22Rv1 (cell line): ENCODE measurements at regions not wholly inside any gene's neighbourhood (a gene's known extent, or its start where the extent isn't known, plus 50 kb on each side); places are given as distances from the start of the nearest gene placed in this dataset.

Experiments used
- H3K27ac ChIP-seq: fragments of 450-650 bp; 2 replicates; pipeline ENCODE4 v1.5.1; 2017
- CTCF ChIP-seq: fragments of 450-650 bp; IDR thresholded peaks from 2 replicates; pipeline ENCODE4 v1.5.1; 2017; ENCODE audit warnings: mild to moderate bottlenecking
- ZFX ChIP-seq: fragments of 450-650 bp; IDR thresholded peaks from 2 replicates; pipeline ENCODE4 v1.6.1; 2017; ENCODE audit warnings: antibody characterized with exemption, borderline replicate concordance

- TF ChIP-seq ZFX (no peak), CTCF (no peak)
- no peak overlapping the region for H3K27ac ChIP-seq
These were observed 127.8 kb upstream of the KCNJ16 start for GRCh38 chr17:69947027-69947759.

DNA sequence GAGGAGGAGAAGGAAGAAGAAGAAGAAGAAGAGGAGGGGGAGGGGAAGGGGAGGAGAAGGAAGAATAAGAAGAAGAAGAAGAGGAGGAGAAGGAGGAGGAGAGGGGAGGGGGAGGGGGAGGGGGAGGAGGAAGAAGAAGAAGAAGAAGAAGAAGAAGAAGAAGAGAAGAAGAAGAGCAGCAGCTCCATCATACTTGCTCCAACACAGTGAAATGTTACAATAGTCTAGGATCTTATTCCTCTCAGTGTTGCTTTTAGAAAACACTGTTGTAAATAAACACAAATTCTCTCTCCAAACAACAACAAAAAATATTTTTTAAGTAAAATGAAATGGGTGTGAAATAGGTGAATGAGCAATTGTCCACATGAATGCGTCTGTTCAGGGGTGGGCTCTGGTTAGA lies 126.6 kb upstream of the KCNJ16 start:
- TF ChIP-seq ZFX (no peak), CTCF (no peak)
- H3K27ac ChIP-seq: no peak overlapping the region

DNA sequence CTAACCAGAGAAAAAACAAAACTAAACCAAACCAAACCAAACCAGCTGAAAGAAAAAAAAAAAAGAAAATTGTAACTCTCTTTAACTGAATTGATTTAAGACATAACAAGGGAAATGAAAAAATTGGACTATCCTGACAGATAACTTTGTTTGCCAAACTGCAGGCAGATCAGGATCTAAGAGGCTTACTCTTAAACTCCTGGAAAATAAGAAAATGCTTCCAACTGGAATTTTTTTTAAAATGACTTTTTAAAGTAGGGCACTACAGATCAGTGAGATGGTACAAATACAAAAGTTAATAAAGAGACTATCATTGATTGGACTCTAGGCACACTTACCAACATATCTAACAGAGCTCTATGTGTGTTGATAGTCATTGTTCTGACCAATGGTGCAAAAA lies 125.5 kb upstream of the KCNJ16 start:
- H3K27ac ChIP-seq: no peak overlapping the region
- TF ChIP-seq CTCF (no peak), ZFX (no peak)

DNA sequence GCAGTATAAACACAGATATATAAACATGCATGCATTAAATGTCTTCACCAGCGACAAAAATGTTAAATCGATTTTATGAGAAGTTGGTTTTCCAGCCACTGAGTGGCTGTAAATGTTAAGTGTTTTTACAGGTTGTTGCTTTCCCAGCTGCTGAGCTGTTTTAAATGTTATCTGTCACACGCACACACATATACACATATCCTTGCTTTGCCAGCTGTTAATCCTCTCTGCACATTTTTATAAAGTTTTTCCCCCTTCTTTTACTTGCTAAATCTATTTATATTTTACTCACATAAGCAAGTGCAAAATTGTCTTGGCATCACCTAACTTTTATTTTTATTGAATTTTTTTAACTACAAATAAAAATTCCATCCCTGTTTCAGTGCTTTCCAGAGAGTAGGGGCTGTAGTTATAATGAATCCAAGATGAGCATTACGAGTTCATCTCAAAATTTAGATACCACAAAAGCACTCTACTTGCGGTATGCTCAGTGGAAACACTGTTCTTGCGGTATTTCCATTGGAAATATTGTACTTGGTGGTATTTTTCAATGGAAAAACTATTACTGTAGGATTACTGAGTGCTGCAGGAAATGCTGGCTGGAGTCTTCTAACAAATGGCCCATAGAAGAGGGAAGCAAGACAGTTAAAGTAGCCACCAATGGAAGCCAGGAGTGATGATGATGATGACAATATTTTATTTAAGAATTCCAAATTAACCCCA lies 124.9 kb upstream of the KCNJ16 start:
- TF ChIP-seq ZFX (no peak), CTCF (no peak)
- no peak overlapping the region for H3K27ac ChIP-seq

DNA sequence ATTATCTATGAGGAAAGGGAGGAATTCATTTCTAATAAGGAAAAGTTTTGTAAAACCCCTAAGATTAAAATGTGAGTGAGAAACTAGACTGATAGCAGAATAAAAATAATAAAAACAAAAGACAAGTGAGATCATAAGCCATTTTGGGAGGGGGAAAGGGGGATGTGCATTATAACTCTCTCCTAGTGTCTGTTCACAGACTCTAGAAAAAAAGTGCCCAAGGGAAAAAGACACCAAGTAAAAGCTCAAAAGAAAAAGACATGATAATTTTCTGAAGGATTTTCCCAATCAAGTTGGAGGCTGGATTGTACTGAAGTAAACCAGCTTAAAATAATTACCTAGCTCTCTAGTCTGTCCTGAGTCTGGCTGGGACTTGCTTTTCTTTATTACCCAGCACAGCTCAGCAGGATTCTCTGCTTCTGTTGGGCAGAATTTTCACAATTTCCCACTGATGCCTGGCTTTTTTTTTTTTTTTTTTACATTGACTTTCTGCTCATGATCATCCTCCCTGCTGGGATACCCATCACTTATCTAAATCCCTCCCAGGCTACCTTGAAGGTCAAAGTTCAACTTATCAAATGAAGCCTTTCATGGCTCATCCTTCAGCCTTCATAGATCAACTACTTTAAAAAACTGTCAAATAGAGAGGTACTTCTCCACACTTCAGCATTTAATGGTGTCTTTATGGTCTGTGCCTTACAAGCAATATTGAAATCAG lies 124.2 kb upstream of the KCNJ16 start:
- H3K27ac ChIP-seq: no peak overlapping the region
- TF ChIP-seq ZFX (no peak), CTCF (no peak)

GRCh38 chr17:69954241-69954925 lies 120.6 kb upstream of the KCNJ16 start:
- no peak overlapping the region for H3K27ac ChIP-seq
- TF ChIP-seq CTCF: no peak
- no peak for TF ChIP-seq ZFX
